Renal cortex interstitium (tissue), 11 donors: ENCODE measurements at regions not wholly inside any gene's neighbourhood (a gene's known extent, or its start where the extent isn't known, plus 50 kb on each side); places are given as distances from the start of the nearest gene placed in this dataset.
"Not testable (repeated sequence)": the region's sequence is repeated elsewhere in the genome, so short reads cannot be mapped to it uniquely, and the experiment has no call there.

Experiments
- DNase-seq, 11 donors: peaks; one replicate each; pipeline ENCODE4 v3.0.0-alpha.2; 2013; ENCODE audit warnings: low read depth in 9 of 11, low spot score in 4 of 11; ENCODE audit errors: extremely low read depth in 1 of 11

DNA sequence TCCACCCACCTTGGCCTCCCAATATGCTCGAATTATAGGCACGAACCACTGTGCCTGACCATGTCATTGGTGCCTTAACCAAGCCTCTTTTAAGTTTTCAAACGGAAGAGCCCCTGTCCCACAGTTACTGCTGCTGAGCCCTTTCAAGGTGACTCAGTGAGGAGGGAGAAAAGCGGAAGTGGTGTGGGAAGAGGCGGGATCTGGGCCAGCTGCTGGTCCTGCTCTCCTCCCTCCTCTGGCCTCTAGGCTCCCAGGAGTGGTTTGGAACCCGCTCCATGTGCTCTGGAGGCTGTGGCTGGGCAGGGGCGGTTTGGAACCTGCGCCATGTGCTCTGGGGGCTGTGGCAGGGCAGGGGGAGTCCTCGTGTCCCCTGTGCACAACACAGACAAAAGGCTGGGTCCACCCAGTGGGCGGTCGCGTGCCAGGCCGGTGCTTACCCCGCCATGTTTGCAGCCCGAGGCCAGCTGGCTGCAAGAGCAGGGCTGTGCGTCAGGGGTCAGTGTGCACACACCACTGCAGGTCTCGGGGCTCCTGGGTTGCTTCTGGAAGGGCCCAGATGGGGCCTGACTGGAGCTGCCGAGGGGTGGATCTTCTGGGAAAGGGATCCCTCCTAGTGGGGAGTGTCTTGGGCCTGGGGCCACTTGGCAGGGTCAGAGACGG is 113.4 kb upstream of the ALDH3B2 start:
- DNase-seq = not testable (repeated sequence)

DNA sequence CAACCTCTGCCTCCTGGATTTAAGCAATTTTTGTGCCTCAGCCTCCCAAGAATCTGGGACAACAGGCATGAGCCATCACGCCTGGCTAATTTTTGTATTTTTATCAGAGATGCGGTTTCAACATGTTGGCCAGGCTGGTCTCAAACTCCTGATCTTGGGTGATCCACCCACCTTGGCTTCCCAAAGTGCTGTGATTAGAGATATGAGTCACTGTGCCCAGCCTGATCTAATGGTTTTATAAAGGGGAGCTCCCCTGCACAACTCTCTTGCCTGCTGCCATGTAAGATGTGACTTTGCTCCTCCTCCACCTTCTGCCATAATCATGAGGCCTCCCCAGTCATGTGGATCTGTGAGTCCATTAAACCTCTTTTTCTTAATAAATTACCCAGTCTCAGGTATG is 107.5 kb upstream of the ALDH3B2 start:
- not testable (repeated sequence) for DNase-seq

GRCh38 chr11:67781506-67781905 is 107.1 kb upstream of the ALDH3B2 start:
- not testable (repeated sequence) for DNase-seq

DNA sequence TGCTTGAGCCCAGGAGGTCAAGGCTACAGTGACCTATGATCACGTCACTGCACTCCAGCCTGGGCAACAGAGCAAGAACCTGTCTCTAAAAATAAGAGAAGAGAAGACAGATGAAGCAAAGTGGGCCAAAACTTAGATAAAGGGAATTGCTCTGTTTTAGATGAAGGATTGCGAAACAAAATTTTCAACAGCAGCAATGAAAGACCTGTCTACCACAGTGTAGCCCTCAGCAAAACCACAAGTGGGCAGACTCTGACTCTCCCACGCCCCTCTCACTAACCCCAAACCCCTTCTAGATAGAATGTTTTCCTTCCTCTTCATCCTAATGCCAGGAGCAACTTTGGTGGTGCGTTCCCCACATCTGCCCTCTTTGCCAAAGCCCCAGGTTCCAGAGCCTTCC is 105.6 kb upstream of the ALDH3B2 start:
- no peak for DNase-seq

DNA sequence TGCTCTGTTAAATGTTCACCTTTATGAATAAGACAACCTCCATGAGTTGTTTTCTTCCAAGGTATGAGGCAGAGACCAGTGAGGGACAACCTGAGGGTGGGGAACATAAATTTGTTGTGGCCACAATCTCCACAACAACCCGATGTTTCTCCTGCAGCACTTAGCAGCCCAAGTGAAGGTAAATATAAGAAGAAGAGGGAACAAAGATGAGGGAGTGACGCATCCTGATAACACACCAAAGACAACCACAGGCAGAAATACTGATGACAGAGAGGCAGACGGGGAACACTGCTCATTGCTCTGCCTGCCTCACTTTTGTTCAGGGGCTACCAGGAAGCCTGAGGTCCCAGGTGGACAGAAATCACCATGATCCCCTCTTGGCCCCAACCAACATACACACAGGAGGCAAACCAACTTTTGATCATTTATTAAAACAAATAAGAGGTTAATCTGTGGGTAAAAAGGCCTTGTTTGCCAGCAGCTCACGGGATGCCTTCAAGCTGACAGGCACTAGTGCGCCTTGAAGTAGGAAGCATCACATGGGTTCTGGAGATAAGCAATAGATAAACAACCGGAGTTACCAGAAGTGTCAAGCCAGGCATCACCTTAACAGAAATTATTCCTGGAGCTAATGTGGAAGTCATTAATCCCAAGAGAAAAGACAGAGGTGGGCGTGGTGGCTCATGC is 104.9 kb upstream of the ALDH3B2 start:
- DNase-seq = not testable (repeated sequence)

DNA sequence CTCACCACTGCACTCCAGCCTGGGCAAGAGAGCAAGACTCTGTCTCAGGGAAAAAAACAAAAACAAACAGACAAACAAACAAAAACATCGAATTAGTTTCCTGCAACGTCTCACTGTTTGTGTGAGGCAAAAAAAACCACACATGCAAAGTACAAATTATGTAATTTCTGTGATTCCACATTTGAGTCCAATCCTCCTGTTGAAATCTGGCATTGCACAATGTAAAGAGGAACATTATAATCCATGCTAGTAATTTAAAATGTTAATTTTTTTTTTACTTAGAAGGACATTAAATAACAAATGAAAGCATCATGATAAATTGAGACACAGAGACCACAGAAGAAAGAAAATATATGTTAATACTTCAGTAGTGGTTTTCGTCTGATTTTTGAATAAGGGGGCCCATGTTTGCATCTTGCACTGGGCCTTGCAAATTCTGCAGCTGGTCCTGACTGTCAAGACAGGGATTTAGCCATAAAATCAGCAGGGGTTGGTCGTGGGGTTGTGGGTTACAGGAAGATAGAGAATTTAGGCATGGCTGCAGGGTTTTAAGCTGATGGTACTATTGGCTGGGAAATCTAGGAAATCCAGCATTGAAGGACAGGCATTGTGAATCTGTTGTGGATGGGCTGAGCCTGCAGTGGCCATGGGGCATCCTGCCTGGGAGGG is 102.6 kb upstream of the ALDH3B2 start:
- no peak for DNase-seq

DNA sequence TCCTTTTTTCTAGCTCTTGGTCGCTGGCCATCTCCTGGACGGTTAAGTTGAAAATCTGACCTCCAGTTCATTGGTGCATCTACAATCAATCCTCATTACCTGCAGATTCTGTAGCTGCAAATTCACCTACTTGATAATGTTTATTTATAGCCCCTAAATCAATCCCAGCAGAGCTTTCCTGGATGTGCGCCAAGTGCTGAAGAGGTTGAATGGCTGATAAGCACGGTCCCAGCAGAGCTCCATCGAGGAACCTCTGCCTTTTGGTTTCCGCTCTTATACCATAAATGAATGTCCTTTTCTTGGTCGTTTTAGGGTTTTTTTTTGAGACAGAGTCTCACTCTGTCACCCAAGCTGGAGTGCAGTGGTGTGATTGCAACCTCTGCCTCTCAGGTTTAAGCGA is 99.8 kb upstream of the ALDH3B2 start:
- DNase-seq = not testable (repeated sequence)

GRCh38 chr11:67768001-67768730 is 93.7 kb upstream of the ALDH3B2 start:
- not testable (repeated sequence) for DNase-seq

DNA sequence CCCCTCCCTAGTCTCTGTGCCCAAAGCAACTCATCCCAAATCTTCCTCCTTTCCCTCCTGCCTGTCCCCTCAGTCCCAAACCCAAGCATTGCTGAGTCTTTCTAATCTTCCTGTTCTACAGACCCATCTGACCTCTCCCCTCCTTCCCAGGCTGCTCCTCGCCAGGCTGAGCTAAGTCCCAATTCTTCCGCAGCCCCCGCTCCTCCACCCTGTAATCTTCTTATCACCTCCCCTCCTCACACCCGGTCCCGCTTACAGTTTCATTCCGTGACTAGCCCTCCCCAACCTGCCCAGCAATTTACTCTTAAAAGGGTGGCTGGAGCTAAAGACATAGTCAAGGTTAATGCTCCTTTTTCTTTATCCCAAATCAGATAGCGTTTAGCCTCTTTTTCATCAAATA is 86.8 kb upstream of the ALDH3B2 start:
- DNase-seq = not testable (repeated sequence)

- DNase-seq = not testable (repeated sequence)
These were observed 84.9 kb upstream of the ALDH3B2 start for GRCh38 chr11:67759321-67759720.

DNA sequence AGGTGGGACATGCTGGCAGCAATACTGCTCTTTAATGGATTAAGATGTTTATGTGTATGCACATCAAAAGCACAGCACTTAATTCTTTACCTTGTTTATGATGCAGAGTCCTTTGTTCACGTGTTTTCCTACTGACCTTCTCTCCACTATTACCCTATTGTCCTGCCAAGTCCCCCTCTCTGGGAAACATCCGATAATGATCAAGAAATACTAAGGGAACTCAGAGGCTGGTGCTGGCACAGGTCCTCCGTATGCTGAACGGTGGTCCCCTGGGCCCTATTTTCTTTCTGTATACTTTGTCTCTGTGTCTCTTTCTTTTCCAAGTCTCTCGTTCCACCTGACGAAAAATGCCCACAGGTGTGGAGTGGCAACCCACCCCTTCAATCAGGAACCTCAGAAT is 84.0 kb upstream of the ALDH3B2 start:
- DNase-seq = not testable (repeated sequence)

DNA sequence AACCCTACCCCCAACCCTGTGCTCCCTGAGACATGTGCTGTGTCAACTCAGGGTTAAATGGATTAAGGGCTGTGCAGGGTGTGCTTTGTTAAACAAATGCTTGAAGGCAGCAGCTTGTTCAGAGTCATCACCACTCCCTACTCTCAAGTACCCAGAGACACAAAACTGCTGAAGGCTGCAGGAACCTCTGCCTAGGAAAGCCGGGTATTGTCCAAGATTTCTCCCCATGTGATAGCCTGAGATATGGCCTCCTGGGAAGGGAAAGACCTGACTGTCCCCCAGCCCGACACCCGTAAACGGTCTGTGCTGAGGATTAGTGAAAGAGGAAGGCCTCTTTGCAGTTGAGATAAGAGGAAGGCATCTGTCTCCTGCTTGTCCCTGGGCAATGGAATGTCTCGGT is 83.6 kb upstream of the ALDH3B2 start:
- not testable (repeated sequence) for DNase-seq

GRCh38 chr11:67753820-67754219 is 79.4 kb upstream of the ALDH3B2 start:
- DNase-seq = not testable (repeated sequence)

DNA sequence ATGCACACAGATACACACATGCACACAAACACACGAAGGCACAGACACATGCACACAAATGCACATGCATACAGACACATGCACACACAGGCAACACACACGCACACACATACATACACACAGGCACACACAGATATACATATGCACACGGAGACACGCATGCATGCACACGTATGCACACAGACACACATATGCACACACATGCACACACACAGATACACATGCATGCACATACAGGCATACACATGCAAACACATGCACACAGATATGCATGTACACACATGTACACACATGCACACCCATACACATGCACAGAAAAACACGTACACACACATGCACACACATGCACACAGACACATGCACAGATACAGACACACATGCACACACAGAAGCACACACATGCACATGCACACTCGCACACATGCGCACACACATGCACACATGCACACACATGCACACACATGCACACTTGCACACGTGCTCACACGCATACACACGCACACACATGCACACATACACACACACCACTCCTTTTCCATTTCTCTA is 70.8 kb upstream of the ALDH3B2 start:
- DNase-seq = no peak

- not testable (repeated sequence) for DNase-seq
These were observed 69.8 kb upstream of the ALDH3B2 start for GRCh38 chr11:67744231-67744630.

GRCh38 chr11:67738231-67738630 is 63.8 kb upstream of the ALDH3B2 start:
- DNase-seq = not testable (repeated sequence)

DNA sequence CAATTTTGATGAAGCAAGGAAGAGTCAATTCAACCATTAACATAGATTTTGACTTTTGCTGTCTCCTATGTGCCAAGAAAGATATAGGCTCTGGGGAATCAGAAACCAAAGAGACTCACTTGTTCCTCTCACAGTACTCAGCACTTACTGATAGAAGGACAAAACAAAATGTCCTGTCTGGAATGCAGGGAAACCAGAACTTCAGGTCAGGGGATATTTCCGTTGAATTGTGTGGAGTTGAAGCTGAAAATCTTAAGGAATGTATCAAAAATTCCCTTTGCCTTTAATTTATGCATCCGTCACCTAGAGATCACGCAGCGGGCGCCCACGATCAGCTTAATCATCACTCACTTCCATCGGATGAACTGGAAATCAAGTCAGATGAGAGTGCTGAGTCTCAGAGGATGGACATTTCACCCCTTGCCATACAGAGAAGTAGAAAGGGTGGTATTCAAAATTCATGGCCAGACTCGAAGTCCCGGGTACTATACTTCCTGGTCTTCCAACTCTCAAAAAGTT is 63.2 kb upstream of the ALDH3B2 start:
- not testable (repeated sequence) for DNase-seq

- peak in 4 of 11 donors; percentile 13 to 54 (median 18) for DNase-seq
These were observed 57.8 kb upstream of the ALDH3B2 start for GRCh38 chr11:67732045-67732787.
